ENCODE measurements at regions not wholly inside any gene's neighbourhood (a gene's known extent, or its start where the extent isn't known, plus 50 kb on each side); places are given as distances from the start of the nearest gene placed in this dataset.
A peak's percentile ranks its signal among the peaks of the same experiment; 100 is the strongest.

GRCh38 chr4:123286903-123287466 is 109.6 kb upstream of the SPRY1 start:
- DNase-seq, result no peak

GRCh38 chr4:123288309-123289025 is 108.1 kb upstream of the SPRY1 start:
- DNase-seq, result no peak

- no peak for DNase-seq
Observed at GRCh38 chr4:123291329-123291728, 105.3 kb upstream of the SPRY1 start.

GRCh38 chr4:123297836-123298235 is 98.8 kb upstream of the SPRY1 start:
- DNase-seq, result no peak

- no peak for DNase-seq
Observed at GRCh38 chr4:123298261-123298660, 98.3 kb upstream of the SPRY1 start.

GRCh38 chr4:123298801-123299200 is 97.8 kb upstream of the SPRY1 start:
- DNase-seq, result no peak

- no peak for DNase-seq
Observed at GRCh38 chr4:123299212-123299691, 97.3 kb upstream of the SPRY1 start.

GRCh38 chr4:123300222-123301039 is 96.2 kb upstream of the SPRY1 start:
- no peak for DNase-seq

- DNase-seq, result no peak
Observed at GRCh38 chr4:123301923-123302322, 94.7 kb upstream of the SPRY1 start.

- peak; percentile 15 for DNase-seq
Observed at GRCh38 chr4:123304151-123304964, 92.2 kb upstream of the SPRY1 start.

- DNase-seq, result no peak
Observed at GRCh38 chr4:123305736-123306135, 90.9 kb upstream of the SPRY1 start.

GRCh38 chr4:123306769-123307168 is 89.8 kb upstream of the SPRY1 start:
- DNase-seq, result no peak

- DNase-seq, result no peak
Observed at GRCh38 chr4:123308667-123309066, 87.9 kb upstream of the SPRY1 start.

GRCh38 chr4:123312116-123312515 is 84.5 kb upstream of the SPRY1 start:
- DNase-seq, result no peak

- no peak for DNase-seq
Observed at GRCh38 chr4:123312951-123313592, 83.5 kb upstream of the SPRY1 start.

- no peak for DNase-seq
Observed at GRCh38 chr4:123315617-123316016, 81.0 kb upstream of the SPRY1 start.

- no peak for DNase-seq
Observed at GRCh38 chr4:123317211-123317610, 79.4 kb upstream of the SPRY1 start.

GRCh38 chr4:123319639-123320038 is 77.0 kb upstream of the SPRY1 start:
- no peak for DNase-seq

- DNase-seq, result no peak
Observed at GRCh38 chr4:123323998-123324397, 72.6 kb upstream of the SPRY1 start.

- DNase-seq, result no peak
Observed at GRCh38 chr4:123325241-123325681, 71.3 kb upstream of the SPRY1 start.

- no peak for DNase-seq
Observed at GRCh38 chr4:123327346-123327745, 69.2 kb upstream of the SPRY1 start.

GRCh38 chr4:123327846-123328429 is 68.7 kb upstream of the SPRY1 start:
- no peak for DNase-seq

Measured in activated CD4-positive, alpha-beta T cell treated with anti-CD3 and anti-CD28 coated beads for 48 hours (primary cell).